ENCODE measurements at regions not wholly inside any gene's neighbourhood (a gene's known extent, or its start where the extent isn't known, plus 50 kb on each side); places are given as distances from the start of the nearest gene placed in this dataset.
"Not testable (repeated sequence)": the region's sequence is repeated elsewhere in the genome, so short reads cannot be mapped to it uniquely, and the experiment has no call there.

GRCh38 chr6:15943423-15943822 lies 185.5 kb upstream of the MYLIP start:
- no peak for DNase-seq (ENCODE audit: low read depth, low spot score)
- no peak overlapping the region for H3K4me3 ChIP-seq (ENCODE audit: low read length)

DNA sequence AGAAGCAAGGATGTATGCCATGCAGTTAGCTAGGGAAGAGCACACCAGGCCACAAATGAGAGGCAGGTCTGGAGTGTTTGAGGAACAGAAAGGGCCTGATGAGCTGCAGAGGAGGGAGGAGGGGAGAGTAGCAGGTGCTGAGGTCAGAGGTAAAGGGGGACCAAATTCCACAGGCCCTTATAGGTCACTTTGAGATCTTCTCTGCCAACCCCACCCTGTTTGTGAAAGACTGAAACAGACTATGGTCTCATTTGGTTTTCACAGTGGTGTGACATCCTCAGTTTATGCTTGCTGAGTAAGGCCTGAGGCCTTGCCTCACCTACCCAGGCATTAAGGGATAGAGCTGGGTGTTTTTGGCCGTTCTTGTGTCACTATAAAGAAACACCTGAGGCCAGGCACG lies 187.7 kb upstream of the MYLIP start:
- no peak overlapping the region for H3K4me3 ChIP-seq (ENCODE audit: low read length)
- no peak for DNase-seq (ENCODE audit: low read depth, low spot score)

DNA sequence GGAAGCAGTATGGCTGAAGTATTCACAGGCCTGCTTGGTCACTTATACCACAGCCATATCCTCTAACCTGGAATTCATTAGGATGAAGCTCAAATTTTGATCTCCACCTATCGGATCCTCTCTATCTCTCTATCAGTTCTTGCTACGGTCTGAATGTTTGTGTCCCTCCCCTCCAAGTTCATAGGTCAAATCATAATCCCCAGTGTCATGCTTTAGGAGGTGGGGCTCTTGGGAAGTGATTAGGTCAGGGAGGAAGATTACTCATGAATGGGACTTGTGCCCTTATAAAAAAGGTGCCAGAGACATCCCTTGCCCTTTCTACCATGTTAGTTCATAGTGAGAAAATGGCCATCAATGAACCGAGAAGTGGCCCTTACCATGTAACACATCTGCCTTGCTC lies 190.8 kb upstream of the MYLIP start:
- no peak for DNase-seq (ENCODE audit: low read depth, low spot score)
- no peak overlapping the region for H3K4me3 ChIP-seq (ENCODE audit: low read length)

DNA sequence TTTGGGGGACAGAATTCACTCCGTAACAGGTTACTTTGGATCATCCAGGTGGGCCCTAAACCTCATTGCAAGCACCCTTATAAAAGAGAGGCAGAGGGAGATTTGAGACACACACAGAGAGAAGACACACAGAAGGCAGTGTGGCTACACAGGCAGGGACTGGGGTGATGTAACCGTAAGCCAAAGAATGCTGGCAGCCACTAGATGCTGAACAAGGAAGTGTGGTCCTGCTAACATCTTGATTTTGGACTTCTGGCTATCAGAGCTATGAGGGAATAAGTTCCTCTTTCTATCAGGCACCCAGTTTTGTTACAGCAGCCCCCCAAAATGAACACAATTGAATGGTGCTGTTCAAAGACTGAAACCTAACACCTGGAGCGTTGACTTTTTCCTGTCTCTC lies 191.3 kb upstream of the MYLIP start:
- H3K4me3 ChIP-seq (ENCODE audit: low read length), result no peak overlapping the region
- no peak for DNase-seq (ENCODE audit: low read depth, low spot score)

- H3K4me3 ChIP-seq (ENCODE audit: low read length), result no peak overlapping the region
- DNase-seq (ENCODE audit: low read depth, low spot score), result no peak
Measured at GRCh38 chr6:15936503-15936902, 192.4 kb upstream of the MYLIP start.

DNA sequence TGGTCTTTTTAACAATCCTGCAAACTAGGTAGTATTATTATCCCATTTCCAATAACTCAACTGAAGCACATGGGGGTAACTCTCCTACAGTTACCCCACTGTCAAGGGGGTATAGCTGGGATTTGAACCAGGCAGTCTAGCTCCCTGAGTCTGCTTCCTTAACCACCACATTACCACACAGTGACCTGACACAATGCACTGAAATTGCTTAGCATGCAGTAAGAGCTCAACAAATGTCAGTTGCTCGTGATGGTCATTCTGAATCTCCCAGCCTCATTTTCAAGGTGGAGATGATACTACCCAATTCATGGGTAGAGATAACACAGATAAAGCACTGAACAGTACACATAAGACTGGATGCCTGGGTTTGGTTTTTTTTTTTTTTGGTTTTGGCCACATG lies 193.2 kb upstream of the MYLIP start:
- no peak for DNase-seq (ENCODE audit: low read depth, low spot score)
- no peak overlapping the region for H3K4me3 ChIP-seq (ENCODE audit: low read length)

- not testable (repeated sequence) for DNase-seq (ENCODE audit: low read depth, low spot score); H3K4me3 ChIP-seq (ENCODE audit: low read length)
Measured at GRCh38 chr6:15931697-15932096, 197.2 kb upstream of the MYLIP start.

- H3K4me3 ChIP-seq (ENCODE audit: low read length), result no peak overlapping the region
- DNase-seq (ENCODE audit: low read depth, low spot score), result no peak
Measured at GRCh38 chr6:15930207-15930606, 198.7 kb upstream of the MYLIP start.

- H3K4me3 ChIP-seq (ENCODE audit: low read length), result no peak overlapping the region
- DNase-seq (ENCODE audit: low read depth, low spot score), result no peak
Measured at GRCh38 chr6:15929685-15930084, 199.2 kb upstream of the MYLIP start.

- no peak for DNase-seq (ENCODE audit: low read depth, low spot score)
- no peak overlapping the region for H3K4me3 ChIP-seq (ENCODE audit: low read length)
Measured at GRCh38 chr6:15927531-15928225, 201.2 kb upstream of the MYLIP start.

GRCh38 chr6:15926256-15926655 lies 202.6 kb upstream of the MYLIP start:
- DNase-seq (ENCODE audit: low read depth, low spot score), result no peak
- H3K4me3 ChIP-seq (ENCODE audit: low read length), result no peak overlapping the region

DNA sequence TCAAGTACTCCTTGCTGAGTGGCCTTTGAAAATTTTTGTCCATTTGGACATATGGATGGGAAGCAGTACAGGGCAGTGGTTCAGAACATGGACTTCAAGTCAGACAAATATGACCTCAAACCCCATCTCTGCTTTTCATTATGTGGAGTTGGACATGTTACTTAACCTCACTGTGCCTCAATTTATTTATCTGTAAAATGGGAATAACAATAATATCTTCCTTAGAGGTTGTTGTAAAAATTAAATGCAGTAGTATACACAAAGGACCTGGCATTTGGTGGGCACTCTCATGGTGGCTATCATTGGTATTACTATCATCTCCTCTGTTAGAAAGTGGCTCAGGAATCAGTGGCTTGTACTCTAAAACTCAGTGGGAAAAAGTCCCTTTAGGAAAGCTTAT lies 204.0 kb upstream of the MYLIP start:
- no peak for DNase-seq (ENCODE audit: low read depth, low spot score)
- H3K4me3 ChIP-seq (ENCODE audit: low read length), result no peak overlapping the region

GRCh38 chr6:15922510-15923250 lies 206.2 kb upstream of the MYLIP start:
- no peak overlapping the region for H3K4me3 ChIP-seq (ENCODE audit: low read length)
- DNase-seq (ENCODE audit: low read depth, low spot score), result no peak

- DNase-seq (ENCODE audit: low read depth, low spot score), result no peak
- no peak overlapping the region for H3K4me3 ChIP-seq (ENCODE audit: low read length)
Measured at GRCh38 chr6:15921243-15921642, 207.6 kb upstream of the MYLIP start.

GRCh38 chr6:15916581-15916980 lies 212.3 kb upstream of the MYLIP start:
- H3K4me3 ChIP-seq (ENCODE audit: low read length), result no peak overlapping the region
- DNase-seq (ENCODE audit: low read depth, low spot score), result no peak

- H3K4me3 ChIP-seq (ENCODE audit: low read length), result no peak overlapping the region
- DNase-seq (ENCODE audit: low read depth, low spot score), result no peak
Measured at GRCh38 chr6:15915508-15916178, 213.2 kb upstream of the MYLIP start.

DNA sequence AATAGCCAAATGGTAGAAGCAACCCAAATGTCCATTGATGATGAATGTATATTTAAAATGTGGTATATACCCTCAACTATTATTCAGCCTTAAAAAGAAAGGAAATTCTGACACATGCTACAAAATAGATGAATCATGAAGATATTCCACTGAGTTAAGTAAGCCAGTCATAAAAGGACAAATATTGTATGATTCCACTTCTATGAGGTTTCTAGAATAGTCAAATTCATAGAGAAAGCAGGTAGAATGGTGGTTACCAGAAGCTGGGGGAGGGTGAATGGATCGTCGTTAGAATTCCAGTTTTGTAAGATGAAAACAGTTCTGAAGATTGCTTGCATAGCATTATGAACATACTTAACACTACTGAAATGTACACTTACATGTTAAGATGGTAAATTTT lies 214.3 kb upstream of the MYLIP start:
- DNase-seq (ENCODE audit: low read depth, low spot score), result no peak
- no peak overlapping the region for H3K4me3 ChIP-seq (ENCODE audit: low read length)

- no peak for DNase-seq (ENCODE audit: low read depth, low spot score)
- no peak overlapping the region for H3K4me3 ChIP-seq (ENCODE audit: low read length)
Measured at GRCh38 chr6:15913573-15913972, 215.3 kb upstream of the MYLIP start.

DNA sequence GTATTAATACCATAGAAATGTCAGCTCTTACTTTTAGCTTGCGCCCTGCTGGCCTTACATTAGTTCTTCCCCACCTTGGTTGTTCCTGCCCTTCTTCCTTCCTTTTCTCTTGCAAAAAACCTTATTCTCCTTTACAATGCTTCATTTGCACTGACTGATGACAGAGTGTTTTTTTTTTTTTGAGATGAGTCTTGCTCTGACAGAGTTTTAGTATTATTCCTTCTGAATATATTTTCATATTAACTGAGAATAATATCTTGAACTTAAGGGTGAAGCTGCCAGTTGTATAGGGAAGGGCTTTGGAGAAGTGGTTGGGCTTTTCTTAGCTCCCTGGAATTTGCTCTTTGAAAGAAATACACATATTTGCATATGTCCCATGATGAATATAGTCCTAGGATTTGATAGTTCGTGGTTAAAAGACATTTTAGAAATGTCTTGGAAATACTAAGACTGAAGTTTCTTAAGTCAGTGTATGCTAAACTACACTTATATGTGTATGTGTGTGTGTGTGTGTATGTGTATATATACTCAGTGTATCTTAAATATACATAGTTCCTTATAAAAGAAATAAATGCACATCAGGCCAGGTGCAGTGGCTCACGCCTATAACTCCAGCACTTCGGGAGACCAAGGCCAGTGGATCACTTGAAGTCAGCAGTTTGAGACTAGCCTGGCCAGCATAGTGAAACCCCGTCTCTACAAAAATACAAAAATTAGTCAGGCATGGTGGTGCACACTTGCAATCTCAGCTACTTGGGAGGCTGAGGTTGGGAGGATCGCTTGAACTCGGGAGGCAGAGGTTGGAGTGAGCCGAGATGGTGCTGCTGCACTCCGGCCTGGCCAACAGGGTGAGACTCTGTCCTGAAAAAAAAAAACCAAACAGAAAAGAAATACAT lies 216.1 kb upstream of the MYLIP start:
- no peak overlapping the region for H3K4me3 ChIP-seq (ENCODE audit: low read length)
- DNase-seq (ENCODE audit: low read depth, low spot score), result no peak

Measured in Jurkat, Clone E6-1 (cell line).